ENCODE measurements at regions not wholly inside any gene's neighbourhood (a gene's known extent, or its start where the extent isn't known, plus 50 kb on each side); places are given as distances from the start of the nearest gene placed in this dataset.

DNA sequence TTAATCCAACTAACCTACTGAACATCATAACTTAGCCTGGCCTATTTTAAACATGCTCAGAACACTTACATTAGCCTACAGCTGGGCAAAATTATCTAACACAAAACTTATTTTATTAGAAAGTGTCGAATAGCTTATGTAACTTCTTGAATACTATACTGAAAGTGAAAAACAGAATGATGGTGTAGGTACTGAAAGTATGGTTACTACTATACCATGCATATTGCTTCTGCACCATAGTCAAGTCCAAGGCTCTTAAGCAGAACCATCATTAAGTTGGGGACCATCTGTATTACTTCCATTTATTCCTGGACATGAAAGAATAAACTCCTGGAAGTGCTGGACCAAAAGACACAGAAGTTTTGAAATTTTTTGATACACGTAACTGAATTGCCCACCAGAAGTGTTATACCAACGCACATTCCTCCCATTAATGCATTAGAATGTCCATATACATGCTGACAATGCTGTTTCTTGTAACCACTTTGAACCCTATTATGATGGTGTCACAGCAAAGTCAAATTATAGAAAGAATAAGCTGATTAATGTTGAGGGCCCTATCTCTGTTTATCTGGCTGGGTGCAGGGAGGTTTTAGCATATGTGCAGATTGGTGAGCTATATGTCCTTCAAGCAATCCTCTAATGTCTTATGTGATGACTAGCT, 375.7 kb downstream of the ACTL7B start:
- no peak for DNase-seq

DNA sequence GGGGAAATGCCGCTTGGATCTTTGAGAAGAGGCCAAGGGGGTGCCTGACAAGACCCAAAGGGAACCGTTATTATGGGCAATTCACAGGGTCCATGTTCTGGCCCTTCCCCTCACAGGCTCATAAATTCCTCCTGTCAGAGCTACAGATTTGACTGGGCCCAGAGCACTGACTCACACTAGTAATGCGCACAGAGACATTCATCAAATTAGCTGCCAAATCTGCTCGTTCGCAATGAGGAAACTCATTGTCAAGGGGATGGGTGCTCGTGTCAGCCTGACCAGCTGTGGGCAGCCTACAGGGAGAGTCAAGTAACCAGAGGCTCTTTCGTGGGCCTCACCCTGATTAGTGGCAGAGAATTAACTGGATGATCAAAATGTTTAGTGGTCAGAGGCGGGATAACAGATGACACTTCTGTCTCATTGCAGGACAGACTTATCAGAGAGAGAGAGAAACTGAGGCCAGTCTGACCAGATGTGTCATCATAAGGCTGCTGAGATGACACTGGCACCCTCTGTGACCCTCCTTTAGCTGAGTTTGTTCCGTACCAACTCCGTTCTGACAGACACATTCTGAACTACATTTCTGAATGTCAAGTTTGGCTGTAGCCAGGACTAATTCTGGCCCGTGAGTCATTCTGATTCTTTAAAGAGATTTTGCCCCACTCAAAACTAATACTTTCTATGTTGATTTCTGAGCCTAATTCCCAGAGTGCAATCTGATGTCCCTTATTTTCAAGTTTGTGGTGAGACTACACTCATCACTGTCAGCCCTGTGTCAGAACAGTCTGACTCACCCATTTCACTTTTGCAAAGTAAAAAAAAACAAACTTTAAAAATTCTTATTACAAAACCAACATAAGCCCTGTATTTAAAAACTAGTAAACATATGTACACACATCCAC, 377.1 kb downstream of the ACTL7B start:
- no peak for DNase-seq

DNA sequence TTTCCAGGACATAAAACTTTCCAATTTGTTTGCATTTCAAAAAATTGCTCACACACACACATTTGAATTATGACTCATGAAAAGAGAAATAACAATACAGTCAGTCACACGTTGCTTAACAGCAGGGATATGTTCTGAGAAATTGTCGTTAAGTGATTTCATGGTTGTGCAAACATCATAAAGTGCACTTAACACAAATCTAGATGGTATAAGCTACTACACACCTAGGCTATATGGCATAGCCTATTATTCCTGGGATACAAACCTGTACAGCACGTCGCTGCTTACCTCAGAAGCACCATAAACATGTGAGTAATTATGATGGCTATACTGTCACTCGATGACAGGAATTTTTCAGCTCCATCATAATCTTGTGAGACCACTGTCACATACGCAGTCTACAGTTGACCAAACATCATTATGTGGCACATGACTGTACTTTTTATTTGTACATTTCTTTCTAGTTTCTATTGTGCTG, 378.2 kb downstream of the ACTL7B start:
- no peak for DNase-seq

DNA sequence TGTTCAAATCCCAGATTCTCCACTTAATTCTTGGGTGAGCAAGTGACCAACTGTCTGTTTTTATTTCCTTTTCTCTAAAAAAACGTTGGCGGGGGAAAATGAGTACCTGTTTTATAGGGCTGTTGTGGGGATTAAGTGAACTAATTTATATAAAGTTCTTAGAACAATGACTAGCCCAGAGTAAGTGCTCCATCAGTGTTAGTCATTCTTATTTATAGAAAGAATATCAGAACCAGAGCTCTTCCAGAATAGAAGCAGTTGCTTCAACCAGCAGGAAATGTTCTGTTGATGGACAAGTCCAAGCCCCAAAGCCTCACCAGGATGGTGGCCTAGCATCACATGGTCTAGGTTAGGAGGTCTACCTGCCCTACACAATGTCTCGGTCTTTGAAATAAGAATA, 379.2 kb downstream of the ACTL7B start:
- DNase-seq, result no peak

DNA sequence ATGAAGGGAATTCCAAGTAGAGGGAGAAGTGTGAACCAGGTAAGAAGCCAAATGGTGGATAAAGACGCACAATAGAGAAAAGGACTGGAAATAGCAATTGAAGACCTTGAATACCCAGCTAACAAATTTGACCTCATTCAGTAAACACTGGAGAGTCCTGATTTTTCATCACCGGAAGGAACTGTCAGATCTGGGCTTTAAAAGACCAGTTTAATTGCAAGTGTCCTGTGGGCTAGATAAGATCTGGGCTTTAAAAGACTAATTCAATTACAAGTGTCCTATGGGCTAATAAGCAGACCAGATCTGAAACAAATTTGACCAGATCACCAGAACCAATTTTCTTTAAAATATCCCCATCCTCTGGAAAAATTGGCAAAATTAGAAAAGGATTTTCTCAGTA, 380.0 kb downstream of the ACTL7B start:
- DNase-seq, result no peak

DNA sequence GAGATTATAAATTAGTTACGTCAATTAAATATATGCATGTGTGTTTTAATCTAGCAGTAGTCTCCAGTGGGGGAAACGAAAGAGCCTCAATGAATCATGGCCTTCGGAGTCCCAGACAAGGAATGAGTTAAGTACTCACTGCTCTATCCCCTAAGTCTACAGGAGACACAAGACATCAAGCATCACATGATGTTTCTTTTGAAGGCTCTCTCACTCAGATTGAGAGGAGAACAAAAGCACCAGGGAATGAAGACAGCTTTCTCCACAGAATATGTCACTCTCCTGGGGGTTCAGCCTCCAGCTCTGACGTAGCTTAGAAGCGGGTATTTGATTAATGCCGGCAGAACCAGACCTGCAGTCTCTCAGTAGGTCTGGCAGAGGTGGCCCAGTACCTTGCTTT, 381.4 kb downstream of the ACTL7B start:
- DNase-seq, result no peak

DNA sequence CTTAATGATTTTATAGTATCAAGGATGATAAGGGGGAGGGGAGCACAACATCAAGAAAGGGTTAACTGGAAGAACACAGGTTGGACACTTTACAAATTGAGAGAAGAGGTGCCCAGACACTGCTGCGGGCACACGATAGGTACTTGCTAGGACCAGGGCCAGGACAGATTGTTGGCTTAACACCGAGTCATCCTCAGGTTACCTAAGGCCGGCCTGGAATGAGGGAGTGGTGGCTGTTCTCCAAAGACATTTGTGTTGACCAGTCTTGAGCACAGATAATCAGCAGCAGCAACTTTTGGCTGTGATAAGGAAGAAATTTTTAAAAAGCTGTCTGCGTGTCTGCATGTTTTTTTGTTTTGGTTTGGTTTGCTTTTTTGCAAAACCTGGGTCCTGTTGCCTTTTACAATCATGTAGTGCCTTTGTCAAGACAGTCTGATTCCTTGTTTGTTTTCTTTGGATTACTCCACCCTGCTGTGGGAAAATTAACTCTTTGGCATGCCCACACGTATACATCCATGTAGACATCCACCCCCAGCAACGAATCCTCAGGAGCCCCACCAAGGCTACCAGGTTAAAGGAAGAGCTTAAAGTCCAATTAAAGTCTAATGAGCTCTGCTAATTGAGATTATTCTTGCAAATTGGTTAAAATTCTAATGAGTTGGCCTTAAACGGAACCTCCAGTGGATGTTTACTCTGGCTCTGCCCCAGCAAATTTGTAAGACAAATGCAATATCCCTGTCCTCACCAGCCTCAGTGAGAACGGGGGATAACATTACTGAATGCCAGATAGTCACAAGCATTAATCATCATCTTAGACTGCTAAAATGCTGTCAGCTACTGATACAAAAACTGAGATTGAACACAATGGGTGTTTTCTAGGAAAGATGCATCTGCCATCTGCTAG, 382.3 kb downstream of the ACTL7B start:
- DNase-seq, result no peak

DNA sequence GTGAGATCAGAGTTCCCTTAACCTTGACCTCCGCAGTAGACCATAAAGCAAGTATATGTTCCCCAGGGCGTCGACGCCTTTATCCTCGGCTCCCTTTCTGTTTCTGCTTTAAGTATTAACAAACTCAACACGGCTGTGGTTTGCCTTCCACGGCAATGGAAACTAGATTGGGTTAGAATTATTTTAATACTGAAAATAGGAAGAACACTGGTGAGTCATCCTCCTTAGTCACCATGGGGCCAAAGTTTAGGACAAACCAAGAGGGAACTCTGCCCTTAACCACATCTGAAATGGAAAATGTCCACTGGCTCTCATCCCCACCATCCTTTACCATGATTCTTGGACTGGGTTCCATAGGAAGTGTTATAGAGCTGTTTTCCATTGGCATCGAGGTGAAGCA, 386.1 kb downstream of the ACTL7B start:
- DNase-seq, result no peak

DNA sequence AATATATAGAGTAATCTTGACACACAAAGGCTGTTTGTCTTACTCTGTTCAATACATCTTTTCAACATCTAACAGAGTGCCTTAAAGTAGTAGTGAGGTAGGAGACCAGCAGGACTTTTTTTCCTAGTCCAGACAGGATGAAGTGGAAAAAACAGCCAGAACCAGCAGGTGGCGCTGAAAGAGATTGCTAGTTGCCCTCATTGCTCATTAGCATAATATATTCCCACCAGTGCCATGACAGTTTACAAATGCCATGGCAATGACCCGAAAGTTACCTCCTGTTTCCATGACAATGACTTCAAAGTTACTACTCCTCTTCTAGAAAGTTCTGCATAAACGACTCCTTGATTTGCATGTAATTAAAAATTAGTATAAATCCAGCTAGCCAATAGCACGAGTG, 387.4 kb downstream of the ACTL7B start:
- no peak for DNase-seq

DNA sequence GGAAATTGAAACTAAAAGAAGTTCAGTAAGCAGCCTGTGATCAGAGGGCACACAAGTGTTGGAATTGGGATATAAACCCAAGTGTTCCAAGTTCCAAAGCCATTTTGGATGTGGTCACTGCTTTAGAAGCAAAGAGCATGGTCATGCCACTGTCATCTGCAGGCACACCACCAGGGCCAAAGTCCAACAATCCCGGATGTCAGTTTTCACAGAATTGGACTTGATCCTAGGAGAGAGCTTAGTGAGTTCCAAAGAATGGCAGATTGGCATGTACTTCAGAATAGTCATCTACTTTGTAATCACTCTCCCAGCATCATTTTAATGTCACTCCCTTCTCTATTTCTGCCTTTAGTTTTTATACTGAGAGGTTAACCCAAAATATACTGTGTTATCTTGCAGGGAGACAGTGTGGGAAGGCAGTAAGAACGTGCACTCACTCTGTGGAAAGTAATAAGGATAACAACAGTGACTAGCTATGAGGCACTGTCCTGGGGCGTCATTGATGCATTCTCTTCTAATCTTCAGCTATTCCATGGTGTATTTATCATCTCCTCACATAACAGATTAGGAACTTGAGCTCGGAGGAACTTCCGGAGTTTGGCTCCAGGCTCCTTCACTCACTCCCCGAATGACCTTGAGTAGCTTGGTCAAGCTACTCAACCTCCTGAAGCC, 388.0 kb downstream of the ACTL7B start:
- no peak for DNase-seq

DNA sequence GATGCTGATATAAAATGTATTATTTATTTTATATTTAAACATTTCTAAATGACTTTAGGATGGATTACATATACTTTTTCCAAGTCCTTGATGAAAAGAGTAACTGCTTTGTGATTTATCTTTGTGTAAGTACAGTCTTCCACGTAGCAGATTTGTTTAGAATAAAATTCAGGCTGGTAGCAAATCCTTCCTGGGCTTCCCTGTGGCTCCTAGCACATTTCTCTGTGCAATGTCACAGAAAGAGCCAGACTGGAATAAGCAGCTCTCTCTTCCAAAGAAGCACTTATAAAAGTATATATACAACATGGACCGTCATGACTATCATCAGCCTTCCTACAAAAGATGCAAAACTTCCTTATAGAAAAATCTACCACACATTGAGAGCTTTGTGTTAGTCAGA, 388.6 kb downstream of the ACTL7B start:
- DNase-seq, result no peak

DNA sequence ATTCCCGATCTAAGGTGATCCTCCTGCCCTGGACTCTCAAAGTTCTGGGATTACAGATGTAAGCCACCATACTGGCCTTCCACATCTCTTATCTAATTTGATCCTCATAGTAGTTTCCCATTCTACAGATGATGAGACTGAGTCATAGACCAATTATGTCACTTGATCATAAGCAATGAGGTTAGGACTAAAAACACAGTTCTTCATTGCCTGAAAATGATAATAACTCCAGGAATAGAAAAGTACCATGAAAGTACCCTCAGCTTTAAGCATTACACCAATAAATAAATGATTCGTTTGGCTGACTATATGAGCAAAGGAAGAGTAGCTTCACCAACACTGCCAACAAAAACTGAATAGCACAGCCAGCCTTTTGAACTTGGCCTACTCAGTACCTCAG, 389.5 kb downstream of the ACTL7B start:
- DNase-seq, result no peak

DNA sequence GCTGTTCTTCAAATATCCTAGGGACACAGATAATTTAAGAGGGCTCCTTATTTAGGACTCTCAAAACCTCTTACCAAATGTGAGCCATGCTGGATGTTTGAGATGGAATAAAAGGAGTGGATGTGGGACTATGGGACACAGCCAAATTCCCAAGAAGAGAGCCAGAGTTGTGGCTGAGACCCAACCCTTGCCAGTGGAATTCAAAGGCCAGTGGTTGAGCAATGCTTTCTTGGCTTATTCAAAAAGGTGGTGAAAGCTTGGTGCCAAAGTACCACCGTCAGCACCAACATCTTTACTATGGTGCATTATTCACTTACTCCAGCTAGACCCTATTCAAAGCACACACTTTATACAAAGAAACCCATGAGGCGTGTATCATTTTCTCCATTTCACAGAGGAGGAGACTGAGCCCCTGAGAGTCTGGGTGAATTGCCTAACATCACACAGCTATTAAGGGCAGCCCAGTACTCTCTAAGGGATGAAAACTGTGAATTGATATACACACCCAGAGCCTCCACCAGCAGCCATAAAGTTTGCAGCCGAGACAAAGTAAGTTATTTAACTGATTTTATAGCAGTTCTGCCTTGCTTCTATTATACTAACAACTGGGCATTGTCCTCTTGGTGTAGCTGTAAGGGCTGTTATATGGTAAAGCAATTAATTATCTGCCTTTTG, 391.7 kb downstream of the ACTL7B start:
- DNase-seq, result no peak

DNA sequence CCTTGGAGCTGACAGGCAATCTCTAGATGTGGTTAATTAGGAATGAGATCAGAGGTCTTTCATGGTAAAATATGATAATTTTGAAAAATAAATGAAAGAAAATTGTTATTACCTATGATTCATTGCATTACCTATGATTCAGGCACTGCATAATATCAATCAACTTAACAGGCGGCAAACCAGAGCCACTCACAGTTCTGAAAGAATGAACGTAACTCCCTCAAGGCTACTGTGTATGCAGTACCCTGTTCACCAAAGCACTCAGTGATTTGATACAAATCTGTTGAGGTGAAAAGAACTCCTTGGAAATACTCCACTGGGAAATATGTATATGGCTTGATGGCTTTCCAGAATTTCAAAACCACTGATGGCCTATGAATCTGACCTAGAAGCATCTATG, 398.9 kb downstream of the ACTL7B start:
- no peak for DNase-seq

DNA sequence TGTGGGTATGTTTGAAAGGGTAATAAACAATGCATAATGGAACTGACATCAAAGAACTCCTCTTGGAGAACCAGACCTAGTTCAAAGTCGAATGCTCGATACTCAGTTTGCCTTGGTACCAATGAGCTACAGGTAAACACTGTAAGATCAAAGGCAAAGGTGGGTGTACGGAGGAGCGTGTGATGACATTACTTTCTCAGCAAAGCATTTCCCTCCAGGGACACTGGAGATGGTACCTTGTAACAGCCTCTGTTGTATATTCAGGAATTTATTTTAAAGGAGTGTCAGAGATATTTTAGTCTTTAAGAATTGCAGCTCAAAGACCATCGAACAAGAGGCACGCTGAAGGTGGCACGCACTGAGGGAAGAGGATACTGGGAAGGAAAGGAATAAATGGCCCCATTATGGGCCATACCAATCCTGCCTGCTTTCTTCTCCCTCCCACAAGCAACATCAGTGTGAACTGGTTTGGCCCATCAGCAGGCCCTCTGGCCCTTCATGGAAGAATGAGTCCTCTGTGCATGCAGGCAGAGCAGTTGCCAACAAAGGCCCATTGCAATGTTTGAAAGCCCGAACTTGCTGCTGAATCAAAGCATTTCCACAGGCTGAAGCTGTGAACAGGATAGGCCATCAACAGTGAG, 410.2 kb downstream of the ACTL7B start:
- no peak for DNase-seq

DNA sequence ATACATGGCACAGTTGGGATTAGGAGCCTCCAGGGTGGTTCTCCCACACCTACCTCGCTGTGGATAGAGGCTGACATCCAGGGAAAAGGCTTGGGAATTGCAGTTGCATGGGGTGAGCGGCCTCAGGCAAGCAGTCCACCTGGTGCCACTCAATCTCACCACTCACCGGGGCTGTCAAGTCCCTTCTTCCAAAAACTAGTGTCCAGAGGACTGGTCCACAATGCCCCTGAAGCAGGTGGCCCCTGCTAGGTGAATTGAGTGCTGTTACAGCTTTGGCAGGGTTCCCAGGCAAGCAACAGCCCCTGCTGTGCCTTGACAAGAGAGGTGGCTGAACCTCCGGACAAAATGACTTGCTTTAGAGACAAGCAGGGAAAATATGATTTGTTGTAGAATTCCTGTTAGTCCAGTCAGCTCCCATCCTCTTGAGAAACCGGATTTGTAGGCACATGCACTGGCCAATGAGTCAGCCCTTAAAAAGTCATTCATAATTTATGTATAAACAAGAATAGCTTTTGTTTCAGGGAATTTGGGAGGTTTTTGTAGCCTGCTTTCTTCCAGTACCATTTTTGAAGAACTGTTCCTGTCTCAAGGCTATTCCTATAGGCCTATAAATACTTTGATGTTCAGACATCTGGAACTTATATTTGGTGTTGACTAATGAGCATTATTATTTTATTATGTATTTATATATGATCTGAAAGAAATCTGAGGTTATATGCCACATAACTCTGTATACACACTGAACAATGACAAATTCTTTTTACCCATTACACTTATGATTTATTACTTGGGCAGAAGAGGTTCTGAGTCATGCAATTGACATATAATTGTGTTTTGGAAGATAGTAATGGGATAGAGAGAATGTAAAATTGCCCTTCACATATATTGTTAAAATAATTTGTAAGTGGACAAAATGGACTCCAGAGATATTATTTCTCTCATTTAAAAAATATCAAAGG, 411.1 kb downstream of the ACTL7B start:
- no peak for DNase-seq

DNA sequence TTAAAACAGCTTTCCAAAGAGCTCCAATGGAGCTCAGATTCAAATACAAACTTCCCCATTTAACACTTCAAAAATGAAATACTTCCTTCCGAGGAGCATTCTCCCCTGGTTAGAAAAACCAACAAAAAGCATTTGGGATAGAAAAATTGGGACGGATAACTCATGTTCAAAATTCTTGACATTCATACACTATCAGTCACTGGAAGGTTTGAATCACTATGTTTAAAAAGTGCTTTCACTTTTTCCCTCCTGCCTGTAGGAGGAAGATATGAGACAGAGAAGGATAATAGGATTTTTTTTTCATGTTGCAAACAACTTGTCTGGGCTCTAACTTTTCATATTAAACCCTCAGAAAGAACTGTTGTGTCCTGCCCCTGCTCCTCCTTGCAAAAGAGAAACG, 412.0 kb downstream of the ACTL7B start:
- no peak for DNase-seq

DNA sequence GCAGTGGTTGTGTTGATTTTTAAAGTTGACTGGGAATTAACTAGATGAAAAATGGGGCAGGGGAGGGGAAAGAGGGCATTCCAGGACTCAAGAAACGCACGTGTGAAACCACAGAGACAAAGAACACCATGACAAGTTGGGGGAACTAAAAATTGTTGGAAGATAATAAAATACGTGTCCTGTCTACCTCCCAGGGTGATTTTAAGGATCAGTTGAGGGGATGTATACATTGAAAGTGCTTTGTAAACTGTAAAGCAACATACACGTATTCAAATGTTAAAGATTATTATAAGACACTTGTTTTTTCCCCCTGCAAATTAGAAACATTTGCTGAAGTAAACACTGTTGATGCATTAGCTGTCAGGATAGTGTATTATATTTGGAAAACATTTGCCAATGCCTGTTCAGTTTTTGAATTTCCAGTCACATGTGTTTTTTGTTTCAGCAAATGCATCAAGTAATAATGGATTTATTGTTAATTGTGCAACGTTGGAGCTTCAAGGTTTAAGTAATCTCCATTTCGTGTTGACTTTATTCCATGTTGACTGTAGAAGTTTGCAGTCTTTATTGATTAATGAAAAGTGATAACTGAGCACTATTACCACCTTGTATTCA, 412.7 kb downstream of the ACTL7B start:
- DNase-seq, result no peak

DNA sequence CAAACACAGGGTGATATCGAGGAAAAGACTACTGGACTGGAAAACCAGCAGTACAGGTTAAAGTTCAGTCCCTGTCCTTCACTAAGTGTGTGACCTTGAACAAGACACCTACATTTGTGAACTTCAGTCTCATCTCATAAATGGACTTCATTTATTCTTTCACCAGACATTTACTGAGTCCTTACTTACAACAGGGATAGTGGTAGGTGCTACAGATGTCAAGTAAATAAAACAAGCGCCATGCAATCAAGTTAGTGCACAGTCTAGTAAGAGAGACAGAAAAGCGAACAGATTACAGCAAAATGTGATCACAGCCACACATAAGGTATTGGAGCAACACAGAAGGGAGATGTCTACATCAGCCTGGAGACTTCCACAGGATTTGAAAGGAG, 413.2 kb downstream of the ACTL7B start:
- no peak for DNase-seq

DNA sequence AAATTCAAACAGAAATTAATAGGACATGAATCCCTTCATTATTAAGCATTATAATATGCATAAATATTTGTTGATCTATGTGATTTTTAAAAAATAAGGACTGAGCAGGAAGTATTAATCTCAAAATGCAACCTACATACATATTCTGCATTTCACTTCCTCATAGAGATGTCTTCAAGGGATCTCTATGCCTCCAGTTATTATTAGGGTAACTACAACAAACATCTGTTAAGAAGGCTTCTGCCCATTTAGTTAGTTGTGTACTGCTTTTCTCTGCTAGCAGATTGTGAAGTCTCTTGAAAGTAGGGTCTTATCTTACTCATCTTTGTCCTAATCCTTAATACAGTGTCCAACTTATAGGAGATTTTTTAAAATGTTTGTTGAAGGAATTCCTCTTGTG, 414.1 kb downstream of the ACTL7B start:
- DNase-seq, result no peak

Measured in NCI-H2107 (cell line).